PC-3 (cell line): ENCODE measurements at regions not wholly inside any gene's neighbourhood (a gene's known extent, or its start where the extent isn't known, plus 50 kb on each side); places are given as distances from the start of the nearest gene placed in this dataset.

Experiments
- ATAC-seq: fragments of 200-7000 bp; cut with Tn5 transposase; 2 replicates; pipeline ENCODE4 v1.9.1; 2020; ENCODE audit warnings: mild to moderate bottlenecking, moderate library complexity
- BruUV-seq: library from RNA; stranded (reverse); fragments of 400-500 nt; replicated peaks from 2 replicates; lab custom pipeline; 2021; lab: Mats Ljungman, UMichigan
- CTCF ChIA-PET: fragments of 300-600 bp; sonication (Branson Sonifier 250); formaldehyde crosslinking; loops from one replicate; lab custom pipeline; 2022; ENCODE audit warnings: antibody characterized with exemption; lab: Charles Lee
- POLR2A ChIA-PET: fragments of 300-600 bp; sonication (Branson Sonifier 250); formaldehyde crosslinking; loops from one replicate; lab custom pipeline; 2022; ENCODE audit warnings: antibody characterized with exemption; ENCODE audit not compliant: unreplicated experiment; lab: Charles Lee
- DNase-seq: peaks from one replicate; pipeline ENCODE4 v3.0.0-alpha.2; 2015
- H2AFZ ChIP-seq: fragments of 300-600 bp; sonication (generic); 2 replicates; pipeline ENCODE4 v1.6.0; 2016; ENCODE audit warnings: antibody characterized with exemption, low read length
- H3F3A ChIP-seq: fragments of 300-600 bp; sonication (generic); one replicate; pipeline ENCODE4 v1.6.0; 2017; ENCODE audit warnings: antibody characterized with exemption, low read length, control low read depth, mild to moderate bottlenecking; ENCODE audit not compliant: unreplicated experiment
- H3K27ac ChIP-seq: fragments of 300-600 bp; sonication (generic); 2 replicates; pipeline ENCODE4 v1.5.1; 2016; ENCODE audit warnings: mild to moderate bottlenecking, low read length
- H3K27me3 ChIP-seq: fragments of 300-600 bp; sonication (generic); 2 replicates; pipeline ENCODE4 v1.6.1; 2016; ENCODE audit warnings: low read length, mixed read lengths
- H3K36me3 ChIP-seq: fragments of 300-600 bp; sonication (generic); 2 replicates; pipeline ENCODE4 v1.6.1; 2016; ENCODE audit warnings: low read depth, mixed run types, low read length, mixed read lengths
- H3K4me1 ChIP-seq: fragments of 300-600 bp; sonication (generic); 2 replicates; pipeline ENCODE4 v1.5.1; 2016; ENCODE audit warnings: low read length; ENCODE audit not compliant: insufficient read depth
- H3K4me2 ChIP-seq: fragments of 300-600 bp; sonication (generic); 2 replicates; pipeline ENCODE4 v1.6.0; 2016; ENCODE audit warnings: low read length
- H3K4me3 ChIP-seq: fragments of 300-600 bp; sonication (generic); 2 replicates; pipeline ENCODE4 v1.5.1; 2016; ENCODE audit warnings: mild to moderate bottlenecking, low read length, mixed read lengths
- H3K79me2 ChIP-seq: fragments of 300-600 bp; sonication (generic); 2 replicates; pipeline ENCODE4 v1.6.1; 2017; ENCODE audit warnings: low read length, mixed read lengths
- H3K9ac ChIP-seq: fragments of 300-600 bp; sonication (generic); 2 replicates; pipeline ENCODE4 v1.6.0; 2016; ENCODE audit warnings: mild to moderate bottlenecking, low read length
- H3K9me2 ChIP-seq: fragments of 300-600 bp; sonication (generic); replicated peaks from 2 replicates; pipeline ENCODE4 v1.6.1; 2016; ENCODE audit warnings: mixed run types, low read length, mixed read lengths
- H3K9me3 ChIP-seq: fragments of 300-600 bp; sonication (generic); 2 replicates; pipeline ENCODE4 v1.6.1; 2016; ENCODE audit warnings: low read length, mixed read lengths
- H4K20me1 ChIP-seq: fragments of 300-600 bp; sonication (generic); 2 replicates; pipeline ENCODE4 v1.6.1; 2016; ENCODE audit warnings: low read length, mixed read lengths
- EZH2 ChIP-seq: fragments of 300-600 bp; sonication (generic); IDR thresholded peaks from one replicate; pipeline ENCODE4 v1.6.1; 2017; ENCODE audit warnings: antibody characterized with exemption, mild to moderate bottlenecking, low read length; ENCODE audit not compliant: unreplicated experiment
- EZH2phosphoT487 ChIP-seq: fragments of 300-600 bp; sonication (generic); IDR thresholded peaks from 2 replicates; pipeline ENCODE4 v1.6.1; 2018; ENCODE audit warnings: mild to moderate bottlenecking, antibody characterized with exemption, low read length, borderline replicate concordance
- intact Hi-C: fragments of 100-400 bp; cut with micrococcal nuclease; formaldehyde crosslinking; loops from 2 replicates; pipeline ENCODE4 v1.9.0; 2023
- TF ChIP-seq, protein P1 (sequence below): fragments of 300-600 bp; sonication (generic); conservative IDR thresholded peaks from 2 replicates; pipeline ENCODE4 v1.5.1; 2017; ENCODE audit warnings: antibody characterized with exemption, low read depth, mild to moderate bottlenecking, low read length

DNA sequence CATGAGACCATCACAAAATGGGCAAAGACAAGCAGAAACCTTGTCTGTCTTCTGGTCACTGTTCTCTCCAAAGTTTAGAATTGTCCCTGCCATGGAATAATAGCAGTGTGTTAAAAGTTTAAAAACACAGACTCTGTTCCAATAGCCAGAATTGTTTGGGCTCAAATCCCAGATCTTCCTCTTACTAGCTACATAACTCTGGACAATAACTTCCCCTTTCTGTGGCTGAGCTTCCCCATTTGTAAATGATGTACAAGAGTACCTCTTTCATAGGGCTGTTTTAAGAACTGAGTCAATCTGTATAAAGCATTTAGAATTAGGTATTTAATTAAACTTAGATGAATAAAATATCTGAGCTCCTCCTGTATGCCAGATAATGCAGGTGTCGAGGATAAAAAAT lies 623.0 kb downstream of the NTRK3 start:
- TF ChIP-seq, protein P1, sequence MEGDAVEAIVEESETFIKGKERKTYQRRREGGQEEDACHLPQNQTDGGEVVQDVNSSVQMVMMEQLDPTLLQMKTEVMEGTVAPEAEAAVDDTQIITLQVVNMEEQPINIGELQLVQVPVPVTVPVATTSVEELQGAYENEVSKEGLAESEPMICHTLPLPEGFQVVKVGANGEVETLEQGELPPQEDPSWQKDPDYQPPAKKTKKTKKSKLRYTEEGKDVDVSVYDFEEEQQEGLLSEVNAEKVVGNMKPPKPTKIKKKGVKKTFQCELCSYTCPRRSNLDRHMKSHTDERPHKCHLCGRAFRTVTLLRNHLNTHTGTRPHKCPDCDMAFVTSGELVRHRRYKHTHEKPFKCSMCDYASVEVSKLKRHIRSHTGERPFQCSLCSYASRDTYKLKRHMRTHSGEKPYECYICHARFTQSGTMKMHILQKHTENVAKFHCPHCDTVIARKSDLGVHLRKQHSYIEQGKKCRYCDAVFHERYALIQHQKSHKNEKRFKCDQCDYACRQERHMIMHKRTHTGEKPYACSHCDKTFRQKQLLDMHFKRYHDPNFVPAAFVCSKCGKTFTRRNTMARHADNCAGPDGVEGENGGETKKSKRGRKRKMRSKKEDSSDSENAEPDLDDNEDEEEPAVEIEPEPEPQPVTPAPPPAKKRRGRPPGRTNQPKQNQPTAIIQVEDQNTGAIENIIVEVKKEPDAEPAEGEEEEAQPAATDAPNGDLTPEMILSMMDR = no peak
- ATAC-seq = no peak

DNA sequence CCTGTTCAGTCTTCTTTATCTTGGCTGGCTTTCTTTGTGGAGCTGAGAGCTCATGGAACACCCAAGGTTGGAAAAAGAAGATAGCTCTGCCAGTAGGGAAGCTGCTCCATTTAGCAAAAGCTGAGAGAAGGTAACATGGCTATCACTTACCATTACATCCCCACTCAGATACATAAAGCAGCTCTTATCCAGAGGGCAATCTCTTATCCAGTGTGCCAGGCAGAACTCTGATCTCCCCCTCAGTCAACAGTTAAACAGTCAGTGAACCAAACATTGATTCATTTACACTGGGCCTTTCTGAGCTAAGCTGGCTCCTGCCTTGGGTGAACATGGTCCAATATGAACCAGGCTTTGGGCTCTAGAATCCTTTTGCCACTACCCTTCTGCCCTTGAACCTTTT lies 624.2 kb downstream of the NTRK3 start:
- Histone ChIP-seq H3K9me2 (no peaks in the 10 kb centered on the region), H3K27ac (no peak overlapping the region), H3K9ac (no peak overlapping the region), H3K27me3 (no peaks in the 10 kb centered on the region), H3K36me3 (no peaks in the 10 kb centered on the region), H3K4me1 (no peaks in the 10 kb centered on the region), H4K20me1 (no peaks in the 10 kb centered on the region), H3K79me2 (no peaks in the 10 kb centered on the region), H3F3A (no peaks in the 10 kb centered on the region), H3K9me3 (no peaks in the 10 kb centered on the region), H3K4me2 (no peak overlapping the region), H2AFZ (no peak overlapping the region), H3K4me3 (no peak overlapping the region)
- TF ChIP-seq EZH2 (no peak), EZH2phosphoT487 (no peak)
- TF ChIP-seq, protein P1 = no peak
- no TSS peak for BruUV-seq
- ATAC-seq = no peak
- ChIA-PET CTCF (no interaction called here), POLR2A (no interaction called here)
- no peak for DNase-seq
- intact Hi-C loops = no loop called here

More for the DNA sequence above, 623.0 kb downstream of the NTRK3 start:
- no peaks in the 10 kb centered on the region for H3K9me2 ChIP-seq
- no peaks in the 10 kb centered on the region for H3K27me3 ChIP-seq
- H2AFZ ChIP-seq = no peak overlapping the region
- intact Hi-C loops = no loop called here
- BruUV-seq = no TSS peak
- ChIA-PET POLR2A (no interaction called here), CTCF (no interaction called here)
- H3K9ac ChIP-seq = no peak overlapping the region
- DNase-seq = no peak
- H4K20me1 ChIP-seq = no peaks in the 10 kb centered on the region
- no peak overlapping the region for H3K4me3 ChIP-seq
- no peaks in the 10 kb centered on the region for H3K79me2 ChIP-seq
- H3K4me2 ChIP-seq = no peak overlapping the region
- no peaks in the 10 kb centered on the region for H3K36me3 ChIP-seq
- H3F3A ChIP-seq = no peaks in the 10 kb centered on the region
- H3K27ac ChIP-seq = no peak overlapping the region
- H3K9me3 ChIP-seq = no peaks in the 10 kb centered on the region
- no peaks in the 10 kb centered on the region for H3K4me1 ChIP-seq

- Histone ChIP-seq H3K9ac (no peak overlapping the region), H3F3A (no peaks in the 10 kb centered on the region), H3K79me2 (no peaks in the 10 kb centered on the region), H3K9me3 (no peaks in the 10 kb centered on the region), H3K9me2 (no peaks in the 10 kb centered on the region), H3K4me1 (no peaks in the 10 kb centered on the region), H3K4me2 (no peak overlapping the region), H3K4me3 (no peak overlapping the region), H3K27ac (no peak overlapping the region), H3K36me3 (no peaks in the 10 kb centered on the region), H3K27me3 (no peaks in the 10 kb centered on the region), H4K20me1 (no peaks in the 10 kb centered on the region), H2AFZ (no peak overlapping the region)
- no TSS peak for BruUV-seq
- CTCF ChIA-PET = no interaction called here
- DNase-seq (no peak), ATAC-seq (no peak)
- intact Hi-C loops = no loop called here
- POLR2A ChIA-PET = no interaction called here
- no peak for TF ChIP-seq EZH2
- TF ChIP-seq, protein P1 = no peak
- no peak for TF ChIP-seq EZH2phosphoT487
Measured at GRCh38 chr15:87631775-87632174, 624.8 kb downstream of the NTRK3 start.
